Kidney capillary endothelial cell (primary cell): ENCODE measurements at regions not wholly inside any gene's neighbourhood (a gene's known extent, or its start where the extent isn't known, plus 50 kb on each side); places are given as distances from the start of the nearest gene placed in this dataset.
A peak's percentile ranks its signal among the peaks of the same experiment; 100 is the strongest.
"Not testable (repeated sequence)": the region's sequence is repeated elsewhere in the genome, so short reads cannot be mapped to it uniquely, and the experiment has no call there.

Source experiments
- DNase-seq: peaks from one replicate; pipeline ENCODE4 v3.0.0-alpha.2; 2018; ENCODE audit warnings: low spot score

DNA sequence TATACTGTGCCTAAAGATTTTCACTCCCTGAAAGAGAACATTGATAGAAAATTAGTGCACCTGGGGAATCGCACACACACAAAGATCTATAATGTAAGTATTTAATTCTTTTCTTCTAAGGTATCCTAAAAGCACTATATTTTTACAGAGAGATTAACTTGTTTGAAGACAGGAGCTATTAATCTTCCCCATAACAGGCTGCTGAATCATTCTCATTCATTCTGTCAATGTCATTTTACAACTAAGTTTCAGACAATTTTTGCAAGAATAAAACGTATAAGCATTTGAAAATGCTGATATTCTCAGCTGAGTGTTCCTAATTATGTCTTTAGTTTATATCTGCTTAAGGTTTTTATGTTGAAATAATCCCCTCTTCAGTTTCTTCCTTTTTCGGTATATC, 776.7 kb downstream of the NXPH1 start:
- DNase-seq = no peak

DNA sequence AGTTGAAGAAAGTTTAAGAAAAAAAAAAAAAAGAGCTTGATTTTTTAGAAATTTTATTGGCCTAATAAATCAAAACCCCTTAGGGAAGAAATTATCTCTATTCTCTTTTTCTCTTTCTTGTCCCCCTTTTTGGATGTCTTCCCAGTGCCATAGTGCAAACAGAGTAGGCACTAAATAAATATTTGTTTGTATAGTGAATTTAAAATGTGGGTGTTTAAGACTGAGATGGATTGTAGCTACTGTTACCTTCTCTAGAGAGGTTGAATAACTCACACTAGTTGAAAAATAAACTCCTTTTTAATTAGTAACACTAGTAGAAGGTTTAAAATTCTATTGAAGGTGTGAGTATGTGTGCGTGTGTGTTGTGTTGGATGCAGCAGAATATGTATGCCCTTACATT, 783.8 kb downstream of the NXPH1 start:
- no peak for DNase-seq

DNA sequence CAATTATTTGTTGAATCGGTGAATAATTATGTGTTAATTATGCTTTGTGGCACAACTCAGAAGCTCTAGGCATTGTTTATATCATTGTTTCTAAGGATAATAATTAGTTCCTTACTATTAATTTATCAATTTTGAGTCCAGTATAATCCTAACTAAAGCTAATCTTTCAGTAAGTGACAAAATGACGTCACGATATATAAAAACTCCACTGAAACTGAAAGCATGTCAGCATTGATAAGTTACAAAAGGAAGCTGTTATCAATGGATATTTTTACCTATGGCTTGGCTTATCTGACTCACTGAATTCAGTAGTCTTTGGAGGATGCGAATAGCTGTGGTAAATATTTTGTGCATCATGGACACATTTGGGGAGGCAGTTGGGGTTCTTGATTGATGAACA, 793.1 kb downstream of the NXPH1 start:
- no peak for DNase-seq

DNA sequence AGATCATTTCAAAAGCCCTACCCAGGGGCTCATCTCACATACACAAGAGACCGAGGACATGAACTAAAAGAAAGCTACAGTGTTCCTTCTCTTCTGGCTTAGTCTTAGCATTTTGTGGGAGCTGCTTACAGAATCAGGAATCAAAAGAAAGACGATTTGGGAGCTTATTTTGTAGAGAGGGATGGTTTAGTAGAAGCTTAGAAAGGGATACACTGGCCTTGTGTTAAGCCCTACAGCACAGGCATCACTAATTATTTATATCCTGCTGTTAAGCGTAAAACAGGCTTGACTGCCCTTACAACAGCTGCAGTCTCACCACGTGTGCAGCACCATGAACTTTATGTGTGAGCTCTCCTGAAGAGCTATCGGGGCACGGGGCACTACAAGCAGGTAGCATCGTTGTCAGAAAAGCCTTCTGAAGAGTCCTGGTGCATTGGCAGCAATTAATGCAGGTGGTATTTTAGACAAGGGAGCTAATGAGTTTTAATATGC, 798.3 kb downstream of the NXPH1 start:
- DNase-seq = no peak

DNA sequence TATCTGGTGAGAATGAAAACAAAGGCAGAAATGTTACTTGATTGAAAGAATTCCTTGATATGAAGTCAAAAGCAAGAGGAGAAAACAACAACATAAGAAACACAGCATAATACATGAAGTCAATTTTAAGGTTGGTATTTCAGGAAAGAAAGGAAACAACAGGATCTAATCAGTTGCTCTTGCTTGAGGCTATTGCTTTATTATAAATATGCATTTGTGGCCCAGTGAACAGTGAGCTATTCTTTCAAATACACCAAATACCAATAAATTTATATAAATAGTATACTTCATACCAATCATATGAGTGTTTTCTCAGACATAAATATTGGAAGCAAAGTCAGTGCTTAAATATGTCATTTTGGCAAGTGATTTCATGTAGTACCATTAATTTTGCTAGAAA, 806.6 kb downstream of the NXPH1 start:
- no peak for DNase-seq

DNA sequence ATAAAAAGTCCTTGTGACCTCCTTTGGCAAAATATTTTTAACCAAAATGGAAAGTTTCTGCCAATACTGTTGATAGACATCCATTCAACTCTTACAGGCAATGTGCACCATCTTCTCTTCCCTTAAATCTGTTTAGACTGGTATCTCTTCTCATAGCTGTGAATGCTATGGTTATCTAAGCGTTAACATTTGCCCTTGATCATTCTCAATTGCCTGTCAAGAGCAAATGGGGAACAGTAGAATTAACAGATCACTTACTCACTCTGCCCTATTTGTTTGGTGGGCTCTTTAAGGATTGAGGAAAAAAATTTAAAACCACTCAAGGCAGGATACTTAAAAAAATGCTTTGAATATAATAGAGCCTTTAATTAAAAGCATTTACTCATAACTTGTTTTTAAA, 808.4 kb downstream of the NXPH1 start:
- DNase-seq = no peak

DNA sequence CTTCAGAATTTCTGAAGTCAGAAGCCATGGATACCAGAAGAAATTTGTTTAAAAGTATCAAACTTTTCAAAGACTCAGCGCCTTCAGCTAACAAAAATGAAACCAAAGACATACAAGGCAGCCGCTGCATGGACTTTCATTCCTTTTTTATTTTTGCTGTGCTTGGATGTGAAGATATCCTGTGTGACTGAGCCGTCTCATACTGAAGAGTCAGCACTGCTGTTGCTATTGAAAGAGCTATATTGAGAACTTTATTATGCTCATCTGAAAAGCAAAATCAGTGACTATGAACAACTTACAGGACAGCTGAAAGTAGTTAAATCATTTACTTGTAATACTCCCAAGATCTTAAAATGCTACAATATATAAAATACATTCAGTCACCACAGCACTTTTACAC, 809.2 kb downstream of the NXPH1 start:
- no peak for DNase-seq

DNA sequence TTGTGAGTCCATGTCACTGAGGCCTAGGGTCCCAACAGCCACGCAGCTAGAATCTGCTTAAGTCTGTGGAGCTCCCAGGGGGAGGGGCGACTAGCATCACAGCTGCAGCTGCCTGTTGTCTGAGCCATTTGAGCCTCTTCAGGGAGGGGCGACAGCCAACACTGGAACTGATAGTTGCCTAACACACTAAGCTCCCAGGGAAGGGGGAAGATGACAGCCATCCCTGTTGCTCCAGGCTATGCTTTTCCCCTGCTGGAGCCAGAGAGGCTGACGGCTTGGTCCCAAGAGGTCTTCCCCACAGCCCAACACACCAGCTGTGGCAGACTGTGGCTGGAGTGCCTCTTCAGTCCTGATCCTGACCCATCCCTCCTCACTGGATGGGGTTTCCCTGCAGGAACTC, 817.5 kb downstream of the NXPH1 start:
- DNase-seq = no peak

DNA sequence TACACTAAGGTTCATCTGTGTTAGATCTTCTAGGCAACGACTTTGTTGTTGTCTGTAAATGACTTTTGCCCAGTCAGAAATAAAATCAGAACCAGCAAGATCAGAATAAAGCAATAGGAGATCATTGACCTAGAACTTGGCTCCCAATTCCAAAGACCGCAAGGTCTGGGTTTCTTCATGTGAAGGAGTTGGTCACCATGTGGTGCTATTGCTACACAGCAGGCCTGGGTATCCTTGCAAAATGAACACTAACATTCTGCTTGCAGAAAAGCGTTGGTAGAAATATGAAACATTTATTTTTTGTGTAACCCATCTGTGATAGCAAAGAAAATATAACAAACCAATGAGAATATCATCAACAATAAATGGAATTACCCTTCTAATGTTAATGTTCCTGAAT, 831.0 kb downstream of the NXPH1 start:
- no peak for DNase-seq

DNA sequence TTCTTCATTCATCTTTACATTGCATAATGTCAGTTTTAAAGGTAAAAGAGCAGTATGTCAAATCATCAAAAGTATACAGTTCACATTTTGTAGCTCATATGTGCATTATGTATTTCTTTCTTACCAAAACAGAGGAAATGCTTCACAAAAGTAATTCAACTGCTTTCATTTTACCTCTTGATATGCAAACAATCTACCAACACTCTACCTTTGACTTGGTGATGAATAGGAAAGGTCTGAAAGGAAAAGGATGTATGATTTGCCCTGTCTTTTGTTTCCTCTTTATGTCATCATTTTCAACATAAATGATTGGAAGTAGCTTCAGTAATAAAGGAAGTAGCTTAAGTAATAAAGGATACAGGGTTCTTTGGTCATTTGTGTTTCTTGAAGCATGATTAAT, 846.7 kb downstream of the NXPH1 start:
- DNase-seq = no peak

DNA sequence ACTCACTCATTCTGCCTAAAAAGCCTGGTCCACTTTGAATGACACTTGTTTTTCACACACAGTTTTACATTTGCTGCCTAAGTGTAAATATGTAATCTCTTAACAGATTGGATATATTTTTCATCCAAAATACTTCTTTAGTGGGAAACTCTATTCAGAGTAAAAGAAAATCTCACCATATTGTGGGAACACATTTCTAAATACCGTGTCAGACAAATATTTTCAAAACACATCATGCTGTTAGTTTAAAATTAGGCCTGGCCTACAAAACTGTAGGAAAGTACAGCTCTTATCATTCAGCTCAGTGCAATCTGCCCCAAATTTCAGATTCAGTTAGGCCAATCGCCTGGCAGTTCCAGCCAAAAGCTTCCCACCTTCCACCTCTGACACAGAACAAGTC, 849.8 kb downstream of the NXPH1 start:
- DNase-seq = no peak

DNA sequence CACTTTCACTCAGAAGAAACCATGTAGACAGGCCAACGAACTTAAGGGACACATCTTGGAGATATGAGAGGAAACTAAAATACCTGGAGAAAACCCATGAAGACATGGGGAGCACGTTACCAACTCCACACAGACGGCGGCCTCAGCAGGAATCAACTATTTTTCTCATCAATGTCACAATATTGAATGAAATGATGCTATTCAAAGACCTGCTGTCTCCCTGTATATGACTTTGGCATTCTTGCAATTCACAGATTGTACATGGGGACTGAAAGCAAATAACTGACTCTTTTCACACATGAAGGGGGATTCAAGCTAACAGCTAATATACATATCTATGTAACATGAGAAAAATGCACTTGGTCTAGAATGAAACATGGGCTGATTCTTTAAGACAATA, 869.0 kb downstream of the NXPH1 start:
- DNase-seq = no peak

DNA sequence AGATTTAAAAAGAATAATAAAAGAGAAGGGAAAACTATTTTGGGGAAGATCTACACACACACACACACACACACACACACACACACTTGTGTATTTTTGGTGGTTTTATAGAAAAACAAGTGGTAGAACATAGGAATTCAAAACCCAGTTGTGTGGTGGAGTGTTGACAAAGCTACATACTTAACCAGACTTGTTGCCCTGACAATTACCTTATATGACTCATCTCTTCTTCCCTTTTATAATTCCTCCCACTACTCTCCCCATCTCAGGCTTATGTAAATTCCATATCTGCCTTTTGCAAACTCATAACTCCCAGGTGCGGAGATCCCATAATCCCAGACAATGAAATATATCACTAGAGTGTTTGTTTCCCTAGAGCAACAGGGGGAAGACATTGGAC, 873.7 kb downstream of the NXPH1 start:
- DNase-seq = no peak

DNA sequence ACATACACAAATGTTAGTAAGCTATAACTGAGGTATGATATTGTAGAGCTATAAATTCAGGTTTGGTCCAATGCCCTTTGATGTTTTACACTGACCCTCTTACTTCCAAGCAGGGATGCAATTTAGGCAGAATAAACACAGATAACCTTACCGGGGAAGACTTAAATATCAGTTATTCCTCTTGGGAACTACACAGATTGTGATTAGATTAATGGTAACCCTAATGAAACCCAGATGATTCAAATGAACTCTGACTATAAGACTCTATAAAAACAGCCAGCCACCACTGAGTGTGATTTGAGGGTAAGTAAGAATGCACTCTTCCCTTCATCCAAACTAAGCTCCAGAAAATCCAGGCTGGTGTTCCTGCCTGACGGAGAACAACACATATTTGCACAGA, 891.1 kb downstream of the NXPH1 start:
- DNase-seq = no peak

DNA sequence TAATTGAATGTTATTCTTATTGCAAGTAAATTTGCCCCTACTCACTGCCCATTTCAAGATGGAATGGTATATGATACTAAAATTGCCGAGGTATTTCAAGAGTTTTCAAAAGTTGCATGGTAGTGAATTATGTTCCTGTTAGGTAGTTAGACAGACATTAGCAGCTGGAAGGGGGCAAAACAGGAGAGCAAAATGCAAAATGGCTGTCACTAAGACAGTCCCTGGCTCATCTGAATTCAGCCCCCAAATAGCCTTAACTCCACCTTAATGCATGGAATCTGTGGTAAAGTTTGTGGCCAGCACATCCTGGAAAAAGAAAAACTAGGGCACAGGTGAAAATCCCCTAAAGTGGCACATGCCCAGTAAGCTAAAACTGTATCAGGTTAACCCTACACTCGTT, 894.9 kb downstream of the NXPH1 start:
- no peak for DNase-seq

DNA sequence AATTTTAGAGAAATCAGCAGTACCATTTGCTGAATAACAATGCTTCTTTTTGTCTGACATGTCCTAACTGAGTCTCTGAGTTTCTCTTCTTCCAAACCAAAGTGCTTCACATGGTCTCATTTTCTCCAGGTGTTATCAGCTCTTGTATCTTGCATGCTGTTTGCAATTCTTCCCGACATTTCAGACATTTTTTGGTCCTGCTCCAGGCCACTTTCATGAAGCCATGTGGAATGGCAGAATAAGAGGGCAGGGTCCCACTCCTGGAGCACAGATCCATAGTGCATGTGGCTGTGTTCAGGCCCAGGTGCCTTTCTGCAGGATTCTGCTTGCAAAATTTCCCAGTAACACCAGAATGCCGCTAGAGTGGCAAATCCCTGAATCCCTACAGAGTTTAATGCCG, 916.2 kb downstream of the NXPH1 start:
- no peak for DNase-seq

DNA sequence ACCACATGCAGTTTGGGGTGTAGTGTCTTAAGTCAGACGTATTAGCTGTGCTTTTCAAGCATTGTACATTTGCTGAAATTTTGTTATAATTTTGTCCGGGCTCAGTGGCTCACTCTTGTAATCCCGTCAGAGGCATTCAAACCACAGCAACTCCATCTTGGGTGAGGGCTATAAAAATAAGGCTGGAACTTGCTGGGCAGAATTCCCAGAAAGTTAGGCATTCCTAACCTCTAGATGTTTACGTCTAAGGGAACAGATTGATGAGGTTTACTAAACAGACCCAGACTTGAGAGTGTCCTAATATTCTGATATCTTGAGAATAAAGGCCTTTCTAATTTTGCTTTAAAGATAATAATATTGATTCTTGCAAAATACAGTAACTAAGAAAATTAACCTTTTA, 957.8 kb downstream of the NXPH1 start:
- DNase-seq = no peak

DNA sequence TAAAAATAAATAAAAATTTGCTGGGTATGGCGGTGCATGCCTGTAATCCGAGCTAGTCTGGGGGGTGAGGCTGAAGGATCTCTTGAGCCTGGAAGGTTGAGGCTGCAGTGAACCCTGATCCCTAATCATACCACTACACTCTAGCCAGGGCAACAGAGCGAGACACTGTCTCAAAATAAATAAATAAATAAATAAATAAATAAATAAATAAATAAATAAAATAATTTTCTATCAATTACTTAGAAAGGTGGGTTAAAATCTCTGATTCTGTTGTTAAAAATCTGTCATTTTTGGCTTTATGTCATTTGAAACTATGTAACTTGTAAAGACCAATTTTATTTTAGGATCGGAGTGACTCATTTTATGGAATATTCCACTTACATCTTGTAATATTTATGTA, 958.6 kb downstream of the NXPH1 start:
- DNase-seq = no peak

DNA sequence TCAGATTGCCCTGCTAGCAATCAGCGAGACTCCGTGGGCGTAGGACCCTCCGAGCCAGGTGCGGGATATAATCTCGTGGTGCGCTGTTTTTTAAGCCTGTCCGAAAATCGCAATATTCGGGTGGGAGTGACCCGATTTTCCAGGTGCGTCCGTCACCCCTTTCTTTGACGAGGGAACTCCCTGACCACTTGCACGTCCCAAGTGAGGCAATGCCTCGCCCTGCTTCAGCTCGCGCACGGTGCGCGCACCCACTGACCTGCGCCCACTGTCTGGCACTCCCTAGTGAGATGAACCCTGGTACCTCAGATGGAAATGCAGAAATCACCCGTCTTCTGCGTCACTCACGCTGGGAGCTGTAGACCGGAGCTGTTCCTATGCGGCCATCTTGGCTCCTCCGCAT, 971.0 kb downstream of the NXPH1 start:
- DNase-seq = not testable (repeated sequence)

DNA sequence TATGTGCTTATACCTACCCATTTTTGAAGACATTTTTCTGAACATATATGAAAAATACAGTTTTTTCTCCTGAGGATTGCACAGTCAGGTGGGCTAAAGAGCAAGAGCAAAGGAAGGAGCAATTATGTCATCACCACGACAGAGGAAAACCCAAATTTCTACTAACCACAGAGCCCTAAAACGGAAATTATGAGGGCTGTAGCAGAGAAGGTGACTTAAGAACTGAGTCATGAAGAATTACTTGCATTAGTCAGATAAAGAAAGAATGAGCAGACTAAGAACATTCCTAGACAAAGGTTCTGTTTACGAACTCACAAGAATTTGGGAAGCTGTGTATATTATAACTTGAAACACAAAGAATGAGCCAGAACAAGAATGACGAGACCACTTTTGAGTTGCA, 974.4 kb downstream of the NXPH1 start:
- no peak for DNase-seq

DNA sequence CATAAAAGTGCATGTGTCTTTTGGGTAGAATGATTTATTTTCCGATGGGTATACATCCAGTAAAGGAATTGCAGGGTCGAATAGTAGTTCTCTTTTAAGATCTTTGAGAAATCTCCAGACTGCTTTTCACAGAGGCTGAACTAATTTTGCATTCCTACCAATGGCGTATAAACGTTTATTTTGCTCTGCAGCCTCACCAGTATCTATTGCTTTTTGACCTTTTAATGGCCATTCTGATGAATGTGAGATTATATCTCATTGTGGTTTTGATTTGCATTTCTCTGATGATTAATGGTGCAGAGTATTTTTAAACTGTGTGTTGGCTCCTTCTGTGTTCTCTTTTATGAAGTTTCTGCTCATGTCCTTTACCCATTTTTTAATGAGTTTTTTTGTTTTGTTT, 1020.1 kb downstream of the NXPH1 start:
- DNase-seq = no peak

DNA sequence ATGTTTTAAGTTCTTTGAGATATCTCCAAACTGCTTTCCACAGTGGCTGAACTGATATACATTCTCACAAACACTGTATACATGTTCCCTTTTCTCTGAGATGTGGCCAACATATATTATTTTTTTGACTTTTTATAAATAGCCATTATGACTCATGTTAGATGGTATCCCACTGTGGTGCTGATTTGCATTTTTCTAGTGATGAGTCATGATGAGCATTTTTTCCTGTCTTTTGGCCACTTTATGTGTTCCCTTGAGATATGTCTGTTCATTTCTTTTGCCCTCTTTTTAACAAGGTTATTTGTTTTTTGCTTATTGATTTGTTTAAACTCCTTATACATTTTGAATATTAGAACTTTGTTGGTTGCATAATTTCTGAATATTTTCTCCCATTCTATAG, 1055.1 kb downstream of the NXPH1 start:
- DNase-seq = peak; percentile 10

DNA sequence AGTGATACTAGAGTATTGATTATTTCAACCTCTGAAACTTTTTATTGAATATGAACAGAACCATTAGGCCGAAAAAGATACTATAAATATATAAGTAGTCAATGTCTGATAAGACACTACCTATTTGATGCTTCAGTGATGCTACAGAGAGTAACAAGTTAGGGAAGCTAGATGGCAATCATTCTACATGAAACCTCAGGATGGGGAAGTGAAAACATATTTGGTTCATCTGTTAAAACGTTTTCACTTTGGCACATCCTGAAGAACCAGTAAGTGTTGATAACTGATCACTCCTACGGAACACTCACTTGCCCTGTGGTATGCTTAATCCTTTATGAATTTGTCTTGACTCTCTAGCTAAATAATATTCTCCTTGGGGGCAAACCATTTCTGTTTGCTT, 1064.9 kb downstream of the NXPH1 start:
- DNase-seq = no peak

DNA sequence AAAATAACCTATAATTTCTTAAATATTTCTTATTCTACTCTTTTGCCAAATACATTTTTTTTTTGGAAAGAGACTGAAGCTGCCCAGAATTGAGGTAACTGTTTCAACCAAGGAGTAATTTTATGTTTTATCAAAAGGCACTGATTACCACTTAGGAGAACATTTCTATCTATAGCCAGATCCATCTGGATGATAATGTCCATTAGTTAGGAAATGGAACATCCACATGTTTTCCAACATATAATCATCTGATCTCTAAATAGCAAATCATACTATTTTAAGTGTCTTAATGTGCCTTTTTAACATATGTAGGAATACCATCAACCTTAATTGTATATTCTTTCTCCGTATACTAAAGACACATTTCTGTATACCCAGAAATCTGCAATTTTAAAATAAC, 1068.9 kb downstream of the NXPH1 start:
- DNase-seq = no peak

DNA sequence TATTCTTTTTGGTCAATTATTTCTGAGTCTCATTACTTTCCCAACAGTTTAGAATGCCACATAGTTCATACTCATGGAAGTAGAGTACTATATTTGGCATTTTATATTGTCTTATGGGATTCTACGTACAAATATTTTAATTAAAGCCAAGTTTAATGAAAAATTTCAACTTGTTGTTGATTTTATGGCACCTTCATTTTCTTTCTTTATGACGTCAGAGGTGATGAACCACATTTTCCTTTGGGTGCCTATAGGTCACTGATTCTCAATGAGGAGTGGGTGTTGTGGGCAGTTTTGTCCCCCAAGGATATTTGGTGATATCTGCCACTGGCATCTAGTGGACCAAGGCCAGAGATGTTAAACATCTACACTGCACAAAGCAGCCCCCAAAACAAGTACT, 1071.3 kb downstream of the NXPH1 start:
- no peak for DNase-seq
